NB4 (cell line): ENCODE measurements at regions not wholly inside any gene's neighbourhood (a gene's known extent, or its start where the extent isn't known, plus 50 kb on each side); places are given as distances from the start of the nearest gene placed in this dataset.
A peak's percentile ranks its signal among the peaks of the same experiment; 100 is the strongest.

Experiments
- POLR2A ChIP-seq: IDR thresholded peaks from 2 replicates; pipeline ENCODE4 v1.6.1; 2011; ENCODE audit warnings: mild to moderate bottlenecking; ENCODE audit not compliant: insufficient read length; ENCODE audit errors: extremely low read depth
- TF ChIP-seq, protein P1 (sequence below): IDR thresholded peaks from one replicate; pipeline ENCODE4 v1.5.1; 2012; ENCODE audit warnings: low read depth, low read length

DNA sequence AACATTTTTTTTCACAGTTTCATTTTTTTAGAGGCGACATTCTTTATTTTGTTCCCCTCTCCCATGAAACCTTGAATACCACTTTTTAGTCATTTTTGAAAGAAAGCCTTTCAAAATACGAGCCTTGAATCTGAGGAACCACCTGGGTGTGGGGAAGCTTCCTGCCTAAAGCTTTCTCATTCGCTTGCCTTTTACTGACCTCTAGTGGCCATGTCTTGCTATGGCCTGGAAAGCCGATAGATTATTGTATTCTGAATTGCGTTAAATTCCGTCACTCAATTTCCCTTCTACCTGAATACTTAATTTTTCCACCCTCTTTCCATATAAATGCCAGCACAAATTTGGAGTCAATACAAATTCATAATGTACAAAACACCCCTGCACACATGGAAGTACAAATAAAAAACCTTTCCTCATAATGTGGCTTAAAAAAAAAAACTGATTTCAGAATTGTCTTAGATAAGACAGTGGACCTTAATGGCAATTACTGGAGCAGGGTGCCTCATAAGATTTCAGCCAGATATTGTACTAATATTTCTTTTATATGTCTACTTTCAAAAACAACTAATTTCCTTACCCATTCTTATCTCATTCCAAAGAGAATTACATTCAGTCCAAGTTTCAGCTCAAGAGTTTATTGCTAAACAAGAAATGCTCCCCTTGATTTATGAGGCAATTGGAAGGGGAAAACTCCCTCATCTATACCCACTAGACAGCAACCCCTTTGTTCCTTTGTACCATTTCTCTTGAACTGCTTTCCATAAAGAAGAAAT lies 217.9 kb downstream of the CENPC start:
- TF ChIP-seq POLR2A, result no peak
- TF ChIP-seq, protein P1, sequence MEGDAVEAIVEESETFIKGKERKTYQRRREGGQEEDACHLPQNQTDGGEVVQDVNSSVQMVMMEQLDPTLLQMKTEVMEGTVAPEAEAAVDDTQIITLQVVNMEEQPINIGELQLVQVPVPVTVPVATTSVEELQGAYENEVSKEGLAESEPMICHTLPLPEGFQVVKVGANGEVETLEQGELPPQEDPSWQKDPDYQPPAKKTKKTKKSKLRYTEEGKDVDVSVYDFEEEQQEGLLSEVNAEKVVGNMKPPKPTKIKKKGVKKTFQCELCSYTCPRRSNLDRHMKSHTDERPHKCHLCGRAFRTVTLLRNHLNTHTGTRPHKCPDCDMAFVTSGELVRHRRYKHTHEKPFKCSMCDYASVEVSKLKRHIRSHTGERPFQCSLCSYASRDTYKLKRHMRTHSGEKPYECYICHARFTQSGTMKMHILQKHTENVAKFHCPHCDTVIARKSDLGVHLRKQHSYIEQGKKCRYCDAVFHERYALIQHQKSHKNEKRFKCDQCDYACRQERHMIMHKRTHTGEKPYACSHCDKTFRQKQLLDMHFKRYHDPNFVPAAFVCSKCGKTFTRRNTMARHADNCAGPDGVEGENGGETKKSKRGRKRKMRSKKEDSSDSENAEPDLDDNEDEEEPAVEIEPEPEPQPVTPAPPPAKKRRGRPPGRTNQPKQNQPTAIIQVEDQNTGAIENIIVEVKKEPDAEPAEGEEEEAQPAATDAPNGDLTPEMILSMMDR, result peak; percentile 90
